ENCODE measurements at regions not wholly inside any gene's neighbourhood (a gene's known extent, or its start where the extent isn't known, plus 50 kb on each side); places are given as distances from the start of the nearest gene placed in this dataset.

DNA sequence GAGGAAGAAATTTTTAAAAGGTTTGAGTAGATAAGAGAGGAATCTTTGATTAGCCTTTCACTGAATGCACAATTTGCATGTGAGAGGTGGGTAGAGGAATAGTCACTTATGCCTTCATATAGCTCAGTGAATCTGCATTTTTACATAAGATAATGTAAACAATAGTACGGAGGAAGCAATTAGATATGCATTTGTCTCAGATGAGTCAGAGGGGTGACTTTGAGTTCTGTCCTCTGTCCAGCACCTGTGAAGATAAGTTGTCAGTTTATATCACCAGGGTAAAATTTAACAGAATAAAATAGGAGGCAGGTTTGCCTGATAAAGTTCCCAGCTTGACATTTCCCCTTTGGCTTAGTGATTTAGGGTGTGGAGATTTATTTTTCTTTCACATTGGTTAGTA, 841.9 kb downstream of the PCDH18 start:
- Histone ChIP-seq H3K9me3 (ENCODE audit: control insufficient read depth in 1 of 2, insufficient read depth in 1 of 2, low read depth in 1 of 2, low read length in 2 of 2) (no peaks in the 10 kb centered on the region), H2AFZ (ENCODE audit: low read depth, low read length, poor library complexity, severe bottlenecking) (no peak overlapping the region), H3K4me2 (ENCODE audit: low read length) (no peak overlapping the region), H3K9ac (ENCODE audit: low read length) (no peak overlapping the region), H3K4me1 (ENCODE audit: control insufficient read depth in 1 of 2, insufficient read depth in 2 of 2, low read length in 2 of 2) (peaks cover 0 to 4% of the 10 kb centered on the region in 2 experiments; a peak in 1 of 4 replicates), H4K20me1 (ENCODE audit: insufficient read depth) (no peaks in the 10 kb centered on the region), H3K9me2 (ENCODE audit: insufficient read depth) (peaks cover 3% of the 10 kb centered on the region; the same call in 1 of the 2 replicates), H3K36me3 (ENCODE audit: control insufficient read depth in 1 of 2, insufficient read depth in 2 of 2, low read length in 2 of 2) (no peaks in the 10 kb centered on the region), H3K27me3 (ENCODE audit: insufficient read depth, low read length) (no peaks in the 10 kb centered on the region), H3K79me2 (ENCODE audit: insufficient read depth, low read length) (no peaks in the 10 kb centered on the region), H3K27ac (ENCODE audit: low read depth, low read length) (no peak overlapping the region), H3K4me3 (replicated peaks in 1 of 2; ENCODE audit: low read depth in 1 of 2, low read length in 2 of 2) (no peak overlapping the region)
- intact Hi-C loops (cut with micrococcal nuclease), result no loop called here
- TF ChIP-seq, protein P1, sequence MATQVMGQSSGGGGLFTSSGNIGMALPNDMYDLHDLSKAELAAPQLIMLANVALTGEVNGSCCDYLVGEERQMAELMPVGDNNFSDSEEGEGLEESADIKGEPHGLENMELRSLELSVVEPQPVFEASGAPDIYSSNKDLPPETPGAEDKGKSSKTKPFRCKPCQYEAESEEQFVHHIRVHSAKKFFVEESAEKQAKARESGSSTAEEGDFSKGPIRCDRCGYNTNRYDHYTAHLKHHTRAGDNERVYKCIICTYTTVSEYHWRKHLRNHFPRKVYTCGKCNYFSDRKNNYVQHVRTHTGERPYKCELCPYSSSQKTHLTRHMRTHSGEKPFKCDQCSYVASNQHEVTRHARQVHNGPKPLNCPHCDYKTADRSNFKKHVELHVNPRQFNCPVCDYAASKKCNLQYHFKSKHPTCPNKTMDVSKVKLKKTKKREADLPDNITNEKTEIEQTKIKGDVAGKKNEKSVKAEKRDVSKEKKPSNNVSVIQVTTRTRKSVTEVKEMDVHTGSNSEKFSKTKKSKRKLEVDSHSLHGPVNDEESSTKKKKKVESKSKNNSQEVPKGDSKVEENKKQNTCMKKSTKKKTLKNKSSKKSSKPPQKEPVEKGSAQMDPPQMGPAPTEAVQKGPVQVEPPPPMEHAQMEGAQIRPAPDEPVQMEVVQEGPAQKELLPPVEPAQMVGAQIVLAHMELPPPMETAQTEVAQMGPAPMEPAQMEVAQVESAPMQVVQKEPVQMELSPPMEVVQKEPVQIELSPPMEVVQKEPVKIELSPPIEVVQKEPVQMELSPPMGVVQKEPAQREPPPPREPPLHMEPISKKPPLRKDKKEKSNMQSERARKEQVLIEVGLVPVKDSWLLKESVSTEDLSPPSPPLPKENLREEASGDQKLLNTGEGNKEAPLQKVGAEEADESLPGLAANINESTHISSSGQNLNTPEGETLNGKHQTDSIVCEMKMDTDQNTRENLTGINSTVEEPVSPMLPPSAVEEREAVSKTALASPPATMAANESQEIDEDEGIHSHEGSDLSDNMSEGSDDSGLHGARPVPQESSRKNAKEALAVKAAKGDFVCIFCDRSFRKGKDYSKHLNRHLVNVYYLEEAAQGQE (IDR thresholded peaks at IDR 0.05; ENCODE audit: low read depth), result peak; percentile 22
- no peak for TF ChIP-seq POLR2A (IDR thresholded peaks at IDR 0.05; ENCODE audit: borderline replicate concordance, extremely low read depth, insufficient read depth, insufficient read length)
- POLR2A ChIA-PET, result no interaction called here
- CTCF ChIA-PET, result no interaction called here
- no peak for DNase-seq (ENCODE audit: low read depth, low spot score)
- RAD21 ChIA-PET (ENCODE audit: low non-redundant PET in 1 of 2, low total read pairs in 2 of 2, uncharacterized antibody in 2 of 2, unreplicated experiment in 2 of 2), result no interaction called here
- no peak for ATAC-seq
- BruUV-seq (replicated peaks), result no TSS peak

- DNase-seq (ENCODE audit: low read depth, low spot score), result no peak
- H3K79me2 ChIP-seq (ENCODE audit: insufficient read depth, low read length), result no peaks in the 10 kb centered on the region
- TF ChIP-seq POLR2A (IDR thresholded peaks at IDR 0.05; ENCODE audit: borderline replicate concordance, extremely low read depth, insufficient read depth, insufficient read length) (no peak), CBX3 (IDR thresholded peaks at IDR 0.05; ENCODE audit: low read depth) (no peak), TCF7L2 (IDR thresholded peaks at IDR 0.05; ENCODE audit: borderline replicate concordance, extremely low read depth, insufficient read depth, insufficient read length) (no peak), SP1 (IDR thresholded peaks at IDR 0.05; ENCODE audit: low read depth) (no peak), YY1 (IDR thresholded peaks at IDR 0.05; ENCODE audit: extremely low read depth, insufficient replicate concordance, low read depth, low read length) (no peak), MAX (IDR thresholded peaks at IDR 0.05) (no peak), CEBPB (IDR thresholded peaks at IDR 0.05; ENCODE audit: low read depth) (no peak)
- TF ChIP-seq, protein P2, sequence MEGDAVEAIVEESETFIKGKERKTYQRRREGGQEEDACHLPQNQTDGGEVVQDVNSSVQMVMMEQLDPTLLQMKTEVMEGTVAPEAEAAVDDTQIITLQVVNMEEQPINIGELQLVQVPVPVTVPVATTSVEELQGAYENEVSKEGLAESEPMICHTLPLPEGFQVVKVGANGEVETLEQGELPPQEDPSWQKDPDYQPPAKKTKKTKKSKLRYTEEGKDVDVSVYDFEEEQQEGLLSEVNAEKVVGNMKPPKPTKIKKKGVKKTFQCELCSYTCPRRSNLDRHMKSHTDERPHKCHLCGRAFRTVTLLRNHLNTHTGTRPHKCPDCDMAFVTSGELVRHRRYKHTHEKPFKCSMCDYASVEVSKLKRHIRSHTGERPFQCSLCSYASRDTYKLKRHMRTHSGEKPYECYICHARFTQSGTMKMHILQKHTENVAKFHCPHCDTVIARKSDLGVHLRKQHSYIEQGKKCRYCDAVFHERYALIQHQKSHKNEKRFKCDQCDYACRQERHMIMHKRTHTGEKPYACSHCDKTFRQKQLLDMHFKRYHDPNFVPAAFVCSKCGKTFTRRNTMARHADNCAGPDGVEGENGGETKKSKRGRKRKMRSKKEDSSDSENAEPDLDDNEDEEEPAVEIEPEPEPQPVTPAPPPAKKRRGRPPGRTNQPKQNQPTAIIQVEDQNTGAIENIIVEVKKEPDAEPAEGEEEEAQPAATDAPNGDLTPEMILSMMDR (IDR thresholded peaks at IDR 0.05 in 2 of 3, conservative IDR thresholded peaks at IDR 0.05 in 1 of 3; ENCODE audit: borderline replicate concordance in 1 of 3, insufficient read depth in 1 of 3, low read depth in 2 of 3, low read length in 2 of 3), result no peak
- TF ChIP-seq, protein P3, sequence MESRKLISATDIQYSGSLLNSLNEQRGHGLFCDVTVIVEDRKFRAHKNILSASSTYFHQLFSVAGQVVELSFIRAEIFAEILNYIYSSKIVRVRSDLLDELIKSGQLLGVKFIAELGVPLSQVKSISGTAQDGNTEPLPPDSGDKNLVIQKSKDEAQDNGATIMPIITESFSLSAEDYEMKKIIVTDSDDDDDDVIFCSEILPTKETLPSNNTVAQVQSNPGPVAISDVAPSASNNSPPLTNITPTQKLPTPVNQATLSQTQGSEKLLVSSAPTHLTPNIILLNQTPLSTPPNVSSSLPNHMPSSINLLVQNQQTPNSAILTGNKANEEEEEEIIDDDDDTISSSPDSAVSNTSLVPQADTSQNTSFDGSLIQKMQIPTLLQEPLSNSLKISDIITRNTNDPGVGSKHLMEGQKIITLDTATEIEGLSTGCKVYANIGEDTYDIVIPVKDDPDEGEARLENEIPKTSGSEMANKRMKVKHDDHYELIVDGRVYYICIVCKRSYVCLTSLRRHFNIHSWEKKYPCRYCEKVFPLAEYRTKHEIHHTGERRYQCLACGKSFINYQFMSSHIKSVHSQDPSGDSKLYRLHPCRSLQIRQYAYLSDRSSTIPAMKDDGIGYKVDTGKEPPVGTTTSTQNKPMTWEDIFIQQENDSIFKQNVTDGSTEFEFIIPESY (IDR thresholded peaks at IDR 0.05; ENCODE audit: extremely low read depth, insufficient replicate concordance, low read length), result no peak
- H3K27me3 ChIP-seq (ENCODE audit: insufficient read depth, low read length), result no peaks in the 10 kb centered on the region
- intact Hi-C loops (cut with micrococcal nuclease), result no loop called here
- H3K9ac ChIP-seq (ENCODE audit: low read length), result no peak overlapping the region
- H3K4me3 ChIP-seq (replicated peaks in 1 of 2; ENCODE audit: low read depth in 1 of 2, low read length in 2 of 2), result no peak overlapping the region
- ChIA-PET CTCF (no interaction called here), RAD21 (ENCODE audit: low non-redundant PET in 1 of 2, low total read pairs in 2 of 2, uncharacterized antibody in 2 of 2, unreplicated experiment in 2 of 2) (no interaction called here), POLR2A (no interaction called here)
- no peak for ATAC-seq
- no TSS peak for BruUV-seq (replicated peaks)
- no peak overlapping the region for H3K27ac ChIP-seq (ENCODE audit: low read depth, low read length)
- no peak overlapping the region for H3K4me2 ChIP-seq (ENCODE audit: low read length)
- H3K36me3 ChIP-seq (ENCODE audit: control insufficient read depth in 1 of 2, insufficient read depth in 2 of 2, low read length in 2 of 2), result no peaks in the 10 kb centered on the region
- no peak overlapping the region for H2AFZ ChIP-seq (ENCODE audit: low read depth, low read length, poor library complexity, severe bottlenecking)
- H4K20me1 ChIP-seq (ENCODE audit: insufficient read depth), result no peaks in the 10 kb centered on the region
- H3K4me1 ChIP-seq (ENCODE audit: control insufficient read depth in 1 of 2, insufficient read depth in 2 of 2, low read length in 2 of 2), result peaks cover 0 to 4% of the 10 kb centered on the region in 2 experiments; a peak in 1 of 4 replicates
- no peaks in the 10 kb centered on the region for H3K9me3 ChIP-seq (ENCODE audit: control insufficient read depth in 1 of 2, insufficient read depth in 1 of 2, low read depth in 1 of 2, low read length in 2 of 2)
- H3K9me2 ChIP-seq (ENCODE audit: insufficient read depth), result no peaks in the 10 kb centered on the region
Observed at GRCh38 chr4:136687596-136687995, 844.7 kb downstream of the PCDH18 start.

Data from HCT116 (cell line).